K562 (cell line): ENCODE measurements at regions not wholly inside any gene's neighbourhood (a gene's known extent, or its start where the extent isn't known, plus 50 kb on each side); places are given as distances from the start of the nearest gene placed in this dataset.

Experiments used
- ATAC-seq: fragments of 200-7000 bp; cut with Tn5 transposase; 3 replicates; pipeline ENCODE4 v1.9.1; 2020; ENCODE audit warnings: moderate library complexity
- BruUV-seq: library from RNA; stranded (reverse); fragments of 400-500 nt; replicated peaks from 2 replicates; lab custom pipeline; 2021; lab: Mats Ljungman, UMichigan
- CTCF ChIA-PET: fragments of 300-600 bp; formaldehyde crosslinking; extraction: SDS; loops from one replicate; lab custom pipeline; 2021; ENCODE audit warnings: low intra/inter-chr PET ratio; lab: Yijun Ruan, JAX
- POLR2A ChIA-PET: fragments of 300-600, 350-650 bp; sonication (Branson Sonifier 250); formaldehyde crosslinking; extraction: SDS; loops from one replicate; lab custom pipeline; 2021; ENCODE audit warnings: antibody characterized with exemption, inconsistent platforms; lab: Yijun Ruan, JAX
- DNase-seq, 4 experiments: peaks; one replicate each; pipeline versions ENCODE4 v3.0.0 to v3.0.0-alpha.2; 2011 to 2018; ENCODE audit warnings: low spot score in 3 of 4, mixed read lengths in 3 of 4; ENCODE audit errors: extremely low read depth in 1 of 4
- FAIRE-seq: peaks from 2 replicates; lab custom pipeline; 2011; peaks lifted over from hg19 to GRCh38; lab: Jason Lieb, UNC
- H2AFZ ChIP-seq: 2 replicates; pipeline ENCODE4 v1.6.0; 2011; ENCODE audit warnings: low read depth, low read length, control low read depth, inconsistent platforms
- H3K27ac ChIP-seq: fragments of 200-600 bp; 3 replicates; pipeline ENCODE4 v1.8.0; 2011; ENCODE audit warnings: low read depth, mild to moderate bottlenecking, control low read depth, inconsistent platforms, low read length, moderate library complexity, mixed read lengths; ENCODE audit errors: extremely low read depth
- H3K27me3 ChIP-seq, 2 experiments: fragments of 300-600 bp in 1 of 2; 2 replicates in 1 of 2; 3 replicates in 1 of 2; pipeline versions ENCODE4 v1.6.0 to v1.8.0; 2011; ENCODE audit warnings: inconsistent platforms in 2 of 2, low read length in 2 of 2, mild to moderate bottlenecking in 1 of 2, mixed read lengths in 1 of 2, moderate library complexity in 1 of 2; ENCODE audit not compliant: control insufficient read depth in 2 of 2, insufficient read depth in 2 of 2
- H3K36me3 ChIP-seq: fragments of 300-600 bp; 3 replicates; pipeline ENCODE4 v1.8.0; 2011; ENCODE audit warnings: mild to moderate bottlenecking, low read length, inconsistent platforms; ENCODE audit not compliant: control insufficient read depth, insufficient read depth
- H3K4me1 ChIP-seq, 2 experiments: fragments of 200-600 bp in 1 of 2; replicated peaks in 1 of 2; 2 replicates in 1 of 2; 3 replicates in 1 of 2; pipeline versions ENCODE4 v1.5.1 to v1.8.0; 2011; ENCODE audit warnings: inconsistent platforms in 2 of 2, low read length in 2 of 2, mild to moderate bottlenecking in 1 of 2, mixed read lengths in 1 of 2, moderate library complexity in 1 of 2; ENCODE audit not compliant: control insufficient read depth in 2 of 2, insufficient read depth in 2 of 2
- H3K4me2 ChIP-seq: 2 replicates; pipeline ENCODE4 v1.6.1; 2011; ENCODE audit warnings: low read length, control low read depth, inconsistent platforms, mixed read lengths; ENCODE audit not compliant: insufficient read depth
- H3K4me3 ChIP-seq: fragments of 200-600 bp; sonication (generic), shearing (Covaris generic); 2 replicates; pipeline ENCODE4 v1.5.1; 2016; ENCODE audit warnings: control low read depth, inconsistent platforms
- H3K79me2 ChIP-seq: fragments of 200-600 bp; 3 replicates; pipeline ENCODE4 v1.8.0; 2011; ENCODE audit warnings: low read length, inconsistent platforms; ENCODE audit not compliant: control insufficient read depth, insufficient read depth
- H3K9ac ChIP-seq, 2 experiments: 2 replicates each; pipeline versions ENCODE4 v1.6.0 to v1.6.1; 2011; ENCODE audit warnings: low read depth in 2 of 2, low read length in 2 of 2, control low read depth in 1 of 2, inconsistent platforms in 1 of 2, mild to moderate bottlenecking in 1 of 2, mixed read lengths in 1 of 2; ENCODE audit not compliant: insufficient read depth in 1 of 2
- H3K9me1 ChIP-seq: one replicate; pipeline ENCODE4 v1.6.0; 2011; ENCODE audit warnings: inconsistent platforms, mild to moderate bottlenecking, low read length, moderate library complexity; ENCODE audit not compliant: control insufficient read depth, insufficient read depth
- H3K9me3 ChIP-seq: replicated peaks from 2 replicates; pipeline ENCODE4 v1.5.1; 2011; ENCODE audit warnings: low read depth, low read length, inconsistent platforms; ENCODE audit not compliant: control insufficient read depth, insufficient read depth
- H4K20me1 ChIP-seq: replicated peaks from 2 replicates; pipeline ENCODE4 v1.6.1; 2011; ENCODE audit warnings: low read length, inconsistent platforms, mixed read lengths; ENCODE audit not compliant: control insufficient read depth, insufficient read depth
- BACH1 ChIP-seq: fragments of 200-800 bp; sonication (Bioruptor generic); IDR thresholded peaks from 2 replicates; pipeline ENCODE4 v1.6.1; 2016; ENCODE audit warnings: missing genetic modification characterization, missing compliant biosample characterization
- BRD4 ChIP-seq: fragments of 200-600 bp; sonication (generic); IDR thresholded peaks from 2 replicates; pipeline ENCODE4 v1.6.1; 2017; ENCODE audit warnings: inconsistent platforms
- ELF1 ChIP-seq: fragments of 200-800 bp; sonication (Bioruptor generic); IDR thresholded peaks from 2 replicates; pipeline ENCODE4 v1.6.1; 2016; ENCODE audit warnings: missing genetic modification characterization, missing compliant biosample characterization
- MNT ChIP-seq, 2 experiments: fragments of 450-650 bp; conservative IDR thresholded peaks; 2 replicates each; pipeline ENCODE4 v1.6.1; 2017; ENCODE audit warnings: mild to moderate bottlenecking in 2 of 2, moderate library complexity in 2 of 2
- NKRF ChIP-seq: fragments of 450-650 bp; IDR thresholded peaks from 2 replicates; pipeline ENCODE4 v1.6.1; 2016; ENCODE audit warnings: borderline replicate concordance
- STAG1 ChIP-seq: sonication (generic); formaldehyde crosslinking; IDR thresholded peaks from 2 replicates; pipeline ENCODE4 v1.5.0; 2020; ENCODE audit warnings: missing genetic modification reagents, borderline replicate concordance
- STAT5B ChIP-seq: fragments of 250-450 bp; sonication (Bioruptor Pico); IDR thresholded peaks from 2 replicates; pipeline ENCODE4 v1.8.0; 2021; ENCODE audit warnings: mild to moderate bottlenecking, inconsistent platforms
- USF1 ChIP-seq: sonication (generic); formaldehyde crosslinking; IDR thresholded peaks from 2 replicates; pipeline ENCODE4 v1.9.0; 2022; ENCODE audit warnings: mild to moderate bottlenecking, missing genetic modification reagents
- ZFP30 ChIP-seq: fragments of 250-450 bp; sonication (Bioruptor Pico); IDR thresholded peaks from 2 replicates; pipeline ENCODE4 v1.8.0; 2022; ENCODE audit warnings: moderate library complexity, mild to moderate bottlenecking, inconsistent platforms, borderline replicate concordance
- ZNF785 ChIP-seq: fragments of 250-450 bp; sonication (Bioruptor Pico); IDR thresholded peaks from 2 replicates; pipeline ENCODE4 v1.4.0; 2020; ENCODE audit warnings: mild to moderate bottlenecking
- WGBS: fragments of 100-300 bp; shearing (Covaris generic); methylation state at CpG from one replicate; pipeline ENCODE4 v1.1.6; 2016; ENCODE audit warnings: low coverage, mixed read lengths; ENCODE audit not compliant: insufficient coverage; ENCODE audit errors: missing lambda C conversion rate; 5-methylcytosine and 5-hydroxymethylcytosine counted together
- in situ Hi-C: fragments of 300-500 bp; cut with MboI; formaldehyde crosslinking; loops from 4 replicates; pipeline ENCODE4 v1.15.0; 2018; ENCODE audit warnings: inconsistent platforms, mixed read lengths
- intact Hi-C: fragments of 100-400 bp; cut with micrococcal nuclease; formaldehyde crosslinking; loops from 2 replicates; pipeline ENCODE4 v1.14.2; 2022
- TF ChIP-seq, protein P1 (sequence below), 3 experiments: fragments of 200-800 bp in 1 of 3; sonication (Bioruptor generic) in 1 of 3; sonication (generic) in 1 of 3; formaldehyde crosslinking in 1 of 3; IDR thresholded peaks; 2 replicates each; pipeline versions ENCODE4 v1.6.1 to v1.8.0; 2016 to 2022; ENCODE audit warnings: mild to moderate bottlenecking in 2 of 3, missing compliant biosample characterization in 2 of 3, missing genetic modification characterization in 2 of 3, missing genetic modification reagents in 1 of 3
- TF ChIP-seq, protein P2 (sequence below), 2 experiments: fragments of 250-450 bp in 1 of 2; fragments of 450-650 bp in 1 of 2; sonication (Bioruptor Pico) in 1 of 2; IDR thresholded peaks; 2 replicates each; pipeline versions ENCODE4 v1.6.1 to v1.8.0; 2016 to 2021; ENCODE audit warnings: mild to moderate bottlenecking in 2 of 2, moderate library complexity in 2 of 2, missing compliant biosample characterization in 1 of 2, missing genetic modification characterization in 1 of 2

DNA sequence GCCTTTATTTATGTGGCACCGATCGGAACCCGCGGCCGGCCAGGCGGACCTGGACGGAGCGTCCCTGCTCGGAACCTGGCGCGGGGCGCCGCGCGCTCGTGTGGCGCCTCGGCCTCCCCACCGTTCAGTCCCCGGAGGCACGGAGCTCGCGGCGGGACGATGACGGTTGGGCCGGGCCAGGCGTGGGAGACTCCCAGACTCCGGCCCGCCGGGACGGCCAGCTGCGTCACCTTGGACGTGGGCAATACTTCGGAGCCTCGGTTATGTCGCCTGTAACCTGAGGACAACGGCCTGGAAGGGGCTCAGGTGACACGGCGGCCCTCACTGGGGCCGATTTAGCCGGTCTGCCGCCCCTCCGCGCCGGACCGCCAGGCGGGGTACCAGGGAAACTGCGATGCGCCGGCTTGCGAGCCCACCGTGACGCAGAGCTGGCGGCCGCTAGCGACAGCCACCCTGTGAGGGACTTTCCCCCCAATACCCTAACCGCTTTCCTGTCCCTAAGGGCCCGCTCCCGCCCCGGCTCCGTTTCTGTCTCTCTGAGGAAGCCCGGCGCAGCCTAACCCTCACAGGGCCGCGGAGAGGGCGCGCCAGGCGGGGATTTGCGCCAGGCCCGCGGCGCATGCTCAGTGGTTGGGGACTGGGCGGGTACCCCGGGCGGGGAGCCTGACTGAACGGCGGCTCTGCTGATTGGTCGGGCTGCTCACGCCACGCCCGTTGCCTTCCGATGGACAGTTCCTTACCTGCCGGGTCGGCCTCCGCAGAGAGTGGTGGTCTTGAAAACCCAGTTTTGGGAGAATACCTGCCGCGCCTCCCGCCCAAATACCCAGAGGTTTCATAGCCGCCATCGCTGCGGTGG is 109.5 kb upstream of the DOCK9 start:
- in situ Hi-C loops: no loop called here
- intact Hi-C loops: loop anchor here (5.0 to 10.0 kb wide), 2 partner anchors 35 to 93 kb away; no protein-coding TSS in a partner anchor
- FAIRE-seq (peak; percentile 74), ATAC-seq (peak; percentile 95), DNase-seq (peak; percentile 90 to 96 (median 91))
- under 1% methylated on average over 42 of the region's 92 CpGs for WGBS
- peaks cover 40% of the 10 kb centered on the region for H3K79me2 ChIP-seq
- H3K4me1 ChIP-seq: peaks cover 20 to 25% of the 10 kb centered on the region in 2 experiments; a peak in 4 of 5 replicates
- H4K20me1 ChIP-seq: 0 out of 2 replicates have a peak, but pooled peaks cover 3% of the 10 kb centered on the region
- peak overlapping the region; percentile 68 to 93 for H3K9ac ChIP-seq
- no TSS peak for BruUV-seq
- peak overlapping the region; percentile 80 for H3K4me3 ChIP-seq
- peak overlapping the region; percentile 72 for H3K27ac ChIP-seq
- H3K36me3 ChIP-seq: peaks cover 4% of the 10 kb centered on the region; the same call in 1 of the 3 replicates
- peak overlapping the region; percentile 95 for H3K4me2 ChIP-seq
- H3K27me3 ChIP-seq: no peaks in the 10 kb centered on the region
- POLR2A ChIA-PET: interaction anchor here (0.6 to 0.8 kb wide), 2 partner anchors 65 to 114 kb away, joined by 3 read pairs; partner anchors contain the start of gene UBAC2
- no peaks in the 10 kb centered on the region for H3K9me1 ChIP-seq
- peak overlapping the region; percentile 97 for H2AFZ ChIP-seq
- no peaks in the 10 kb centered on the region for H3K9me3 ChIP-seq
- CTCF ChIA-PET: no interaction called here
- TF ChIP-seq, protein P1, sequence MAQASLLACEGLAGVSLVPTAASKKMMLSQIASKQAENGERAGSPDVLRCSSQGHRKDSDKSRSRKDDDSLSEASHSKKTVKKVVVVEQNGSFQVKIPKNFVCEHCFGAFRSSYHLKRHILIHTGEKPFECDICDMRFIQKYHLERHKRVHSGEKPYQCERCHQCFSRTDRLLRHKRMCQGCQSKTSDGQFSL (CRISPR knock-in tag; IDR thresholded peaks at IDR 0.05): no peak
- TF ChIP-seq, protein P1 (tag; IDR thresholded peaks at IDR 0.05): no peak
- no peak for TF ChIP-seq STAT5B (CRISPR knock-in tag)
- TF ChIP-seq, protein P2, sequence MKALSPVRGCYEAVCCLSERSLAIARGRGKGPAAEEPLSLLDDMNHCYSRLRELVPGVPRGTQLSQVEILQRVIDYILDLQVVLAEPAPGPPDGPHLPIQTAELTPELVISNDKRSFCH (CRISPR knock-in tag; IDR thresholded peaks at IDR 0.05): no peak
- TF ChIP-seq, protein P2 (tag; IDR thresholded peaks at IDR 0.05): no peak
- no peak for TF ChIP-seq BACH1
- TF ChIP-seq USF1: peak; percentile 41; the same call in 1 of the 2 replicates
- TF ChIP-seq STAG1 (CRISPR knock-in tag): no peak
- TF ChIP-seq NKRF: no peak
- no peak for TF ChIP-seq BRD4
- TF ChIP-seq MNT (conservative IDR thresholded peaks at IDR 0.05): peak in 1 of 2 experiments; percentile 51; a peak in 1 of 4 replicates
- no peak for TF ChIP-seq ELF1
- TF ChIP-seq ZFP30 (CRISPR knock-in tag): no peak
- TF ChIP-seq ZNF785: no peak
